ENCODE measurements at regions not wholly inside any gene's neighbourhood (a gene's known extent, or its start where the extent isn't known, plus 50 kb on each side); places are given as distances from the start of the nearest gene placed in this dataset.

DNA sequence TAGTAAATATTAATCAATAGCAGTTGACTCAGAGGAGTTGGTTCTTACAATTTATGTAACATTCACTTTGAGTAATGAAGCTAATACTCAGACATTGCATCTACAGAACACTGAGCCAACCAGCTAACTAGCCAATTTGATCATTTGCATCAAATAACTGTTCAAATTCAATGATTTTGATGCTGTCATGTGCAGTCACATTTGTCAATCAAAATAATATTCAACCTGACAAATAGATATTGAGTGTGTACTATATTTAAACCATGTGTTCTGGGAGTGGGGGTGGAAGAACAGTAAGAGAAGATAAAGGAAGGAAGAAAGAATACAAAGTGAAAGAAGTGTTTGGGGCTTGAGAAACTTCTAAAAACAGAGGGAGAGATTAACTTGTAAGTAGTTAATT, 277.2 kb upstream of the ARHGEF26 start:
- H3K36me3 ChIP-seq = no peaks in the 10 kb centered on the region
- intact Hi-C loops (cut with DNase I) = no loop called here
- no peaks in the 10 kb centered on the region for H3K27me3 ChIP-seq

GRCh38 chr3:153845311-153845710, 275.9 kb upstream of the ARHGEF26 start:
- no peak for DNase-seq
- ATAC-seq = no peak
- no peaks in the 10 kb centered on the region for H3K4me1 ChIP-seq
- H3K27ac ChIP-seq = no peak overlapping the region
- intact Hi-C loops (cut with DNase I) = no loop called here
- H3K9me3 ChIP-seq = no peaks in the 10 kb centered on the region
- no peaks in the 10 kb centered on the region for H3K36me3 ChIP-seq
- no peaks in the 10 kb centered on the region for H3K27me3 ChIP-seq
- TF ChIP-seq, protein P1, sequence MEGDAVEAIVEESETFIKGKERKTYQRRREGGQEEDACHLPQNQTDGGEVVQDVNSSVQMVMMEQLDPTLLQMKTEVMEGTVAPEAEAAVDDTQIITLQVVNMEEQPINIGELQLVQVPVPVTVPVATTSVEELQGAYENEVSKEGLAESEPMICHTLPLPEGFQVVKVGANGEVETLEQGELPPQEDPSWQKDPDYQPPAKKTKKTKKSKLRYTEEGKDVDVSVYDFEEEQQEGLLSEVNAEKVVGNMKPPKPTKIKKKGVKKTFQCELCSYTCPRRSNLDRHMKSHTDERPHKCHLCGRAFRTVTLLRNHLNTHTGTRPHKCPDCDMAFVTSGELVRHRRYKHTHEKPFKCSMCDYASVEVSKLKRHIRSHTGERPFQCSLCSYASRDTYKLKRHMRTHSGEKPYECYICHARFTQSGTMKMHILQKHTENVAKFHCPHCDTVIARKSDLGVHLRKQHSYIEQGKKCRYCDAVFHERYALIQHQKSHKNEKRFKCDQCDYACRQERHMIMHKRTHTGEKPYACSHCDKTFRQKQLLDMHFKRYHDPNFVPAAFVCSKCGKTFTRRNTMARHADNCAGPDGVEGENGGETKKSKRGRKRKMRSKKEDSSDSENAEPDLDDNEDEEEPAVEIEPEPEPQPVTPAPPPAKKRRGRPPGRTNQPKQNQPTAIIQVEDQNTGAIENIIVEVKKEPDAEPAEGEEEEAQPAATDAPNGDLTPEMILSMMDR (IDR thresholded peaks at IDR 0.05) = no peak
- H3K4me3 ChIP-seq = no peak overlapping the region

More for the DNA sequence above, 277.2 kb upstream of the ARHGEF26 start:
- DNase-seq = no peak
- H3K4me3 ChIP-seq = no peak overlapping the region
- ATAC-seq = no peak
- no peak overlapping the region for H3K27ac ChIP-seq
- H3K4me1 ChIP-seq = no peaks in the 10 kb centered on the region
- TF ChIP-seq, protein P1 (IDR thresholded peaks at IDR 0.05) = no peak
- no peaks in the 10 kb centered on the region for H3K9me3 ChIP-seq

DNA sequence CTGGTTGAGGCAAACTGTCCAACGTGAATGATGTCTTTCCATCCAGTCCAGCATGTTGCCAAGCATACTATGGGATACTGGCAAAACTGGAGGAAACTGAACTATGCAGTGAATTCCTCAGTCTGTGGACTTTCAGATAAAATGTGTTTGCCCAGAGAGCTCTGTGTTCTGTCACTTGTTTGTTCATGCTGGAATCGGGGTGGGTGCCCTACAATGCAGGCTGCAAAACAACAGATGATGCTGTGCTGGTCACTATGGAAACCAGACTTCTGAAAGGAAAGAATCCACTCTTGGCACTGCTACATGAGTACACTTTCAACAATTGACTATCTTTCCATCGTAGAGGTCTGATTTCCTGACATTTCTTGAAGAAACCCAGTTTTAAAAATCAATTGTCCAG, 272.5 kb upstream of the ARHGEF26 start:
- H3K27ac ChIP-seq = no peak overlapping the region
- no peaks in the 10 kb centered on the region for H3K4me1 ChIP-seq
- TF ChIP-seq, protein P1 (IDR thresholded peaks at IDR 0.05) = no peak
- H3K4me3 ChIP-seq = no peak overlapping the region
- H3K27me3 ChIP-seq = no peaks in the 10 kb centered on the region
- intact Hi-C loops (cut with DNase I) = no loop called here
- DNase-seq (no peak), ATAC-seq (no peak)
- H3K9me3 ChIP-seq = no peaks in the 10 kb centered on the region
- no peaks in the 10 kb centered on the region for H3K36me3 ChIP-seq

DNA sequence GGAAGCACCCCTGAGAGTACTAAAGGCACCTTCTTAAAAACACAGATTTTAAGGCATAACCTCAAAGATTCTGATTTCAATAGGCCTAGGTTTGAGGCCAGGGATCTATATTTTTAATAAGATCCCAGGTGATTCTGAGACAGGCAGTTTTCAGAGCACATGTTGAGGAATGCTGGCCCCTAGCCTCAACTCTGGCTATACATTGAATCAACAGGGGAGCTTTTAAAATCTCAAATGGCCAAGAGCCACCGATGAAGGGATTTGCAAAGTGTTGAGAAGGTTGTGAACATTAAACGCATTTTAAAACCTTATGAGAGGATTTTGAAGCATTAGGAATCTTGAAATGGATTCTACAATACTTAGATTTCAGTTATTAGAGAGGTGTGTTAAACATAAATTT, 268.8 kb upstream of the ARHGEF26 start:
- no peak for DNase-seq
- H3K27me3 ChIP-seq = no peaks in the 10 kb centered on the region
- no peaks in the 10 kb centered on the region for H3K9me3 ChIP-seq
- no peak for ATAC-seq
- no peaks in the 10 kb centered on the region for H3K36me3 ChIP-seq
- intact Hi-C loops (cut with DNase I) = no loop called here
- H3K4me1 ChIP-seq = no peaks in the 10 kb centered on the region
- TF ChIP-seq, protein P1 (IDR thresholded peaks at IDR 0.05) = no peak
- H3K27ac ChIP-seq = no peak overlapping the region
- no peak overlapping the region for H3K4me3 ChIP-seq

DNA sequence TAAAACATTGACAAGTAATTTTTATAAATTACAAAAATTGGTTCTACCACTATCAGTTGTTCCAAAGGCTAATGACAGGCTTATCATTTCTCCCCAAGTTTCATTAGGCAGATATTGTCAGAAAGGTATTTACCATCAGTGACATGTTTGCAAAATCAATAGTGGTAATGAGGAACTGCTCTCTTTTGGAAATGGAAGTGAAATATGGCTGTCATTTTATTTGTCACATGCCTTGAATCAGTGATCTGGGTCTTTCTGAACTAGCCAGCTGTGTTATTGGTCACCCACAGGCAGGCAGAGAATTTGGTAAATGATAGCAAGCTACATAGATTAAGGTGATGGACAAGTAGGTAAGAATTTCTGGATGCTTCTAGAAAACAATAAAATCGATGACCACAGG, 268.0 kb upstream of the ARHGEF26 start:
- TF ChIP-seq, protein P1 (IDR thresholded peaks at IDR 0.05) = no peak
- no peaks in the 10 kb centered on the region for H3K27me3 ChIP-seq
- no peaks in the 10 kb centered on the region for H3K4me1 ChIP-seq
- no peaks in the 10 kb centered on the region for H3K36me3 ChIP-seq
- no peak overlapping the region for H3K4me3 ChIP-seq
- H3K9me3 ChIP-seq = no peaks in the 10 kb centered on the region
- DNase-seq (no peak), ATAC-seq (no peak)
- H3K27ac ChIP-seq = no peak overlapping the region
- intact Hi-C loops (cut with DNase I) = no loop called here

DNA sequence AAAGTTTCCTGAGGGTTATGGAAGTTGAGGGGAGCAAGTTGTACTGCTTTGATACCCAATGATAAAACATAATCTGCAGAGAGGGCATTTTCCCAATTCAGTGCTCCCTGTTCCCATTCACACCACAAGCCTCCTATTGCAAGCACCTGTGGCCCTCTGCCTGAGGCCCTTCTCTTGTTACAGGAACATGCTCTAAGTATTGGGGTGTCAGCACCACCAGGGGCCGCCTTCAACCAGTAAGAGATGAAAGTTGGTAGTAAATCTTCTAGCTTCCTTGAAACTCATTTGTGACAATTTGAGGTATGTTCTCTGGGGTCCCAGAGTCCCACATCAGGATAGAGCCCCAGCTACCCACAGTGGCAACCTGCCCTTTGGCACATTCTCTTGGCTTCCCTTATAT, 265.4 kb upstream of the ARHGEF26 start:
- H3K27ac ChIP-seq = no peak overlapping the region
- intact Hi-C loops (cut with DNase I) = no loop called here
- H3K4me1 ChIP-seq = no peaks in the 10 kb centered on the region
- ATAC-seq (no peak), DNase-seq (no peak)
- H3K27me3 ChIP-seq = no peaks in the 10 kb centered on the region
- H3K4me3 ChIP-seq = no peak overlapping the region
- TF ChIP-seq, protein P1 (IDR thresholded peaks at IDR 0.05) = no peak
- H3K36me3 ChIP-seq = no peaks in the 10 kb centered on the region
- H3K9me3 ChIP-seq = no peaks in the 10 kb centered on the region
